Smooth muscle cell (in vitro differentiated cells): ENCODE measurements at regions not wholly inside any gene's neighbourhood (a gene's known extent, or its start where the extent isn't known, plus 50 kb on each side); places are given as distances from the start of the nearest gene placed in this dataset.
A peak's percentile ranks its signal among the peaks of the same experiment; 100 is the strongest.

Experiments used
- DNase-seq: peaks from one replicate; lab custom pipeline; 2025; ENCODE audit not compliant: unreplicated experiment; lab: John Stamatoyannopoulos, UW
- H2AFZ ChIP-seq: fragments of 200-600 bp; sonication (generic); 2 replicates; pipeline ENCODE4 v1.6.0; 2016; ENCODE audit warnings: antibody characterized with exemption, low read depth, mild to moderate bottlenecking
- H3F3A ChIP-seq: fragments of 200-600 bp; sonication (generic); 2 replicates; pipeline ENCODE4 v1.6.0; 2017; ENCODE audit warnings: antibody characterized with exemption, low read depth
- H3K27ac ChIP-seq: fragments of 200-600 bp; sonication (generic); 2 replicates; pipeline ENCODE4 v1.5.1; 2016; ENCODE audit warnings: low read depth, mild to moderate bottlenecking
- H3K27me3 ChIP-seq: fragments of 200-600 bp; sonication (generic); 2 replicates; pipeline ENCODE4 v1.6.1; 2016; ENCODE audit warnings: low read depth, mild to moderate bottlenecking
- H3K36me3 ChIP-seq: fragments of 200-600 bp; sonication (generic); 2 replicates; pipeline ENCODE4 v1.5.1; 2016; ENCODE audit warnings: low read depth
- H3K4me1 ChIP-seq: fragments of 200-600 bp; sonication (generic); 2 replicates; pipeline ENCODE4 v1.5.1; 2016; ENCODE audit warnings: low read depth
- H3K4me2 ChIP-seq: fragments of 200-600 bp; sonication (generic); 2 replicates; pipeline ENCODE4 v1.6.0; 2016; ENCODE audit warnings: mild to moderate bottlenecking
- H3K4me3 ChIP-seq: fragments of 200-600 bp; sonication (generic); 2 replicates; pipeline ENCODE4 v1.5.1; 2016; ENCODE audit warnings: mild to moderate bottlenecking
- H3K79me2 ChIP-seq: fragments of 200-600 bp; sonication (generic); 2 replicates; pipeline ENCODE4 v1.6.0; 2016; ENCODE audit warnings: low read depth, mild to moderate bottlenecking
- H3K9ac ChIP-seq: fragments of 200-600 bp; sonication (generic); 2 replicates; pipeline ENCODE4 v1.6.0; 2016; ENCODE audit warnings: low read depth
- H3K9me3 ChIP-seq: fragments of 200-600 bp; sonication (generic); replicated peaks from 2 replicates; pipeline ENCODE4 v1.5.1; 2016; ENCODE audit warnings: low read depth
- H4K20me1 ChIP-seq: fragments of 200-600 bp; sonication (generic); 2 replicates; pipeline ENCODE4 v1.6.0; 2016; ENCODE audit warnings: low read depth
- CTCF ChIP-seq: fragments of 200-600 bp; sonication (generic); IDR thresholded peaks from 2 replicates; pipeline ENCODE4 v1.5.1; 2017; ENCODE audit warnings: borderline replicate concordance, mild to moderate bottlenecking, antibody characterized with exemption; ENCODE audit not compliant: insufficient read depth, poor library complexity, severe bottlenecking
- WGBS: methylation state at CpG from one replicate; pipeline ENCODE4 v1.1.7; 2016; ENCODE audit warnings: low lambda C conversion rate; 5-methylcytosine and 5-hydroxymethylcytosine counted together

GRCh38 chr4:31107362-31107761, 387.2 kb downstream of the PCDH7 start:
- H3K27ac ChIP-seq, result peak overlapping the region; percentile 10
- H3K4me2 ChIP-seq, result peak overlapping the region; percentile 54
- no peak overlapping the region for H2AFZ ChIP-seq
- no peaks in the 10 kb centered on the region for H3K36me3 ChIP-seq
- no peak for DNase-seq
- H4K20me1 ChIP-seq, result no peaks in the 10 kb centered on the region
- H3K9ac ChIP-seq, result no peak overlapping the region
- H3K4me3 ChIP-seq, result no peak overlapping the region
- 61% methylated on average over 2 of the region's 2 CpGs for WGBS
- no peaks in the 10 kb centered on the region for H3K79me2 ChIP-seq
- H3K27me3 ChIP-seq, result no peaks in the 10 kb centered on the region
- TF ChIP-seq CTCF, result no peak
- no peaks in the 10 kb centered on the region for H3K4me1 ChIP-seq
- H3F3A ChIP-seq, result no peaks in the 10 kb centered on the region
- no peaks in the 10 kb centered on the region for H3K9me3 ChIP-seq

- no peaks in the 10 kb centered on the region for H3F3A ChIP-seq
- no peaks in the 10 kb centered on the region for H3K4me1 ChIP-seq
- no peak for TF ChIP-seq CTCF
- no peaks in the 10 kb centered on the region for H3K27me3 ChIP-seq
- H4K20me1 ChIP-seq, result no peaks in the 10 kb centered on the region
- H3K4me3 ChIP-seq, result no peak overlapping the region
- H3K9me3 ChIP-seq, result no peaks in the 10 kb centered on the region
- DNase-seq, result no peak
- H2AFZ ChIP-seq, result no peak overlapping the region
- no peaks in the 10 kb centered on the region for H3K79me2 ChIP-seq
- H3K36me3 ChIP-seq, result no peaks in the 10 kb centered on the region
- H3K9ac ChIP-seq, result no peak overlapping the region
- no peak overlapping the region for H3K27ac ChIP-seq
- H3K4me2 ChIP-seq, result no peak overlapping the region
- WGBS, result 100% methylated on average over 1 of the region's 1 CpG
Measured at GRCh38 chr4:31108762-31109161, 388.6 kb downstream of the PCDH7 start.

- H3K36me3 ChIP-seq, result no peaks in the 10 kb centered on the region
- H3K4me3 ChIP-seq, result no peak overlapping the region
- no peak for TF ChIP-seq CTCF
Measured at GRCh38 chr4:31111790-31112189, 391.6 kb downstream of the PCDH7 start.

GRCh38 chr4:31114816-31115215, 394.6 kb downstream of the PCDH7 start:
- WGBS, result 97% methylated on average over 6 of the region's 6 CpGs
- Histone ChIP-seq H3K36me3 (no peaks in the 10 kb centered on the region), H3K27ac (no peak overlapping the region), H3K79me2 (no peaks in the 10 kb centered on the region), H3K9me3 (no peaks in the 10 kb centered on the region), H3K4me3 (no peak overlapping the region), H3K4me2 (no peak overlapping the region), H3K4me1 (no peaks in the 10 kb centered on the region), H2AFZ (no peak overlapping the region), H4K20me1 (no peaks in the 10 kb centered on the region), H3K27me3 (no peaks in the 10 kb centered on the region), H3F3A (no peaks in the 10 kb centered on the region), H3K9ac (no peak overlapping the region)
- TF ChIP-seq CTCF, result no peak
- DNase-seq, result no peak

More at GRCh38 chr4:31111790-31112189, 391.6 kb downstream of the PCDH7 start:
- no peaks in the 10 kb centered on the region for H3K79me2 ChIP-seq
- H4K20me1 ChIP-seq, result no peaks in the 10 kb centered on the region
- H3K4me1 ChIP-seq, result no peaks in the 10 kb centered on the region
- no peak overlapping the region for H3K9ac ChIP-seq
- H3K27me3 ChIP-seq, result no peaks in the 10 kb centered on the region
- no peak for DNase-seq
- no peaks in the 10 kb centered on the region for H3K9me3 ChIP-seq
- H3K27ac ChIP-seq, result no peak overlapping the region
- H3K4me2 ChIP-seq, result no peak overlapping the region
- no peaks in the 10 kb centered on the region for H3F3A ChIP-seq
- no peak overlapping the region for H2AFZ ChIP-seq
